WTC11 (cell line): ENCODE measurements at regions not wholly inside any gene's neighbourhood (a gene's known extent, or its start where the extent isn't known, plus 50 kb on each side); places are given as distances from the start of the nearest gene placed in this dataset.

Experiments
- ATAC-seq: fragments of 200-7000 bp; cut with Tn5 transposase; 2 replicates; pipeline ENCODE4 v1.10.0; 2021; ENCODE audit warnings: mild to moderate bottlenecking, moderate library complexity
- CTCF ChIA-PET: fragments of 300-600 bp; sonication (Branson Sonifier 250); formaldehyde crosslinking; loops from one replicate; lab custom pipeline; 2021; ENCODE audit warnings: antibody characterized with exemption; lab: Charles Lee
- POLR2A ChIA-PET: fragments of 350-600 bp; sonication (Branson Sonifier 250); formaldehyde crosslinking; loops from one replicate; lab custom pipeline; 2021; ENCODE audit warnings: antibody characterized with exemption; lab: Charles Lee
- DNase-seq: peaks from one replicate; pipeline ENCODE4 v3.0.0; 2021; ENCODE audit warnings: low spot score
- H3K27ac Mint-ChIP-seq: 2 replicates; pipeline ENCODE4 v1.8.0; 2021; ENCODE audit warnings: mixed read lengths
- H3K27me3 Mint-ChIP-seq: 2 replicates; pipeline ENCODE4 v1.8.0; 2021; ENCODE audit warnings: low read depth, mild to moderate bottlenecking, moderate library complexity, mixed read lengths
- H3K36me3 Mint-ChIP-seq: 2 replicates; pipeline ENCODE4 v1.8.0; 2021; ENCODE audit warnings: mixed read lengths
- H3K4me1 Mint-ChIP-seq: 2 replicates; pipeline ENCODE4 v1.8.0; 2022; ENCODE audit warnings: mixed read lengths
- H3K4me3 Mint-ChIP-seq: 2 replicates; pipeline ENCODE4 v1.8.0; 2021; ENCODE audit warnings: mild to moderate bottlenecking, moderate library complexity, mixed read lengths
- H3K9me3 Mint-ChIP-seq: 2 replicates; pipeline ENCODE4 v1.8.0; 2021; ENCODE audit warnings: mixed read lengths
- ETV6 ChIP-seq: sonication (generic); formaldehyde crosslinking; IDR thresholded peaks from 2 replicates; pipeline ENCODE4 v1.8.1; 2022; ENCODE audit warnings: mild to moderate bottlenecking, missing genetic modification reagents
- FOXP1 ChIP-seq: sonication (generic); formaldehyde crosslinking; IDR thresholded peaks from 2 replicates; pipeline ENCODE4 v1.8.0; 2022; ENCODE audit warnings: missing genetic modification reagents, mild to moderate bottlenecking, moderate library complexity, borderline replicate concordance
- GABPB1 ChIP-seq: sonication (generic); formaldehyde crosslinking; IDR thresholded peaks from 2 replicates; pipeline ENCODE4 v1.8.1; 2023; ENCODE audit warnings: mild to moderate bottlenecking, missing genetic modification reagents
- GRHL2 ChIP-seq: fragments of 250-450 bp; sonication (Bioruptor Pico); IDR thresholded peaks from 2 replicates; pipeline ENCODE4 v1.8.0; 2022; ENCODE audit warnings: mild to moderate bottlenecking, moderate library complexity; ENCODE audit not compliant: insufficient replicate concordance, severe bottlenecking
- GTF2I ChIP-seq: fragments of 250-450 bp; sonication (Bioruptor Pico); conservative IDR thresholded peaks from 2 replicates; pipeline ENCODE4 v1.4.0; 2021; ENCODE audit warnings: mild to moderate bottlenecking
- HMGA2 ChIP-seq: fragments of 250-450 bp; sonication (Bioruptor Pico); IDR thresholded peaks from 2 replicates; pipeline ENCODE4 v1.4.0; 2021; ENCODE audit warnings: mild to moderate bottlenecking, moderate library complexity
- MYBL2 ChIP-seq: sonication (generic); formaldehyde crosslinking; IDR thresholded peaks from 2 replicates; pipeline ENCODE4 v1.8.1; 2023; ENCODE audit warnings: mild to moderate bottlenecking, moderate library complexity, missing genetic modification reagents
- NR1H2 ChIP-seq: sonication (generic); formaldehyde crosslinking; IDR thresholded peaks from 2 replicates; pipeline ENCODE4 v1.9.0; 2021; ENCODE audit warnings: mild to moderate bottlenecking, moderate library complexity, missing genetic modification reagents
- SMAD3 ChIP-seq: sonication (generic); formaldehyde crosslinking; IDR thresholded peaks from 2 replicates; pipeline ENCODE4 v1.8.0; 2022; ENCODE audit warnings: missing genetic modification reagents, mild to moderate bottlenecking, borderline replicate concordance
- SOX15 ChIP-seq: fragments of 250-450 bp; sonication (Bioruptor Pico); IDR thresholded peaks from 2 replicates; pipeline ENCODE4 v1.9.0; 2021; ENCODE audit warnings: mild to moderate bottlenecking
- ZNF219 ChIP-seq: sonication (generic); formaldehyde crosslinking; IDR thresholded peaks from 2 replicates; pipeline ENCODE4 v1.8.0; 2023; ENCODE audit warnings: missing genetic modification reagents, mild to moderate bottlenecking, borderline replicate concordance
- ZNF263 ChIP-seq: sonication (generic); formaldehyde crosslinking; IDR thresholded peaks from 2 replicates; pipeline ENCODE4 v1.8.1; 2022; ENCODE audit warnings: low read depth, mild to moderate bottlenecking, moderate library complexity, missing genetic modification reagents
- ZNF396 ChIP-seq: fragments of 250-450 bp; sonication (Bioruptor Pico); IDR thresholded peaks from 2 replicates; pipeline ENCODE4 v1.8.0; 2021; ENCODE audit warnings: mild to moderate bottlenecking, moderate library complexity, borderline replicate concordance
- ZNF671 ChIP-seq: fragments of 250-450 bp; sonication (Bioruptor Pico); IDR thresholded peaks from 2 replicates; pipeline ENCODE4 v1.8.0; 2021; ENCODE audit warnings: mild to moderate bottlenecking
- TF ChIP-seq, protein P1 (sequence below): sonication (generic); formaldehyde crosslinking; IDR thresholded peaks from 2 replicates; pipeline ENCODE4 v1.8.0; 2022; ENCODE audit warnings: mild to moderate bottlenecking, missing genetic modification reagents
- TF ChIP-seq, protein P2 (sequence below): sonication (generic); formaldehyde crosslinking; IDR thresholded peaks from 2 replicates; pipeline ENCODE4 v1.8.1; 2022; ENCODE audit warnings: mild to moderate bottlenecking, missing genetic modification reagents, moderate library complexity, borderline replicate concordance
- TF ChIP-seq, protein P3 (sequence below): sonication (generic); formaldehyde crosslinking; IDR thresholded peaks from 2 replicates; pipeline ENCODE4 v1.8.0; 2023; ENCODE audit warnings: mild to moderate bottlenecking, missing genetic modification reagents
- TF ChIP-seq, protein P4 (sequence below): sonication (generic); formaldehyde crosslinking; IDR thresholded peaks from 2 replicates; pipeline ENCODE4 v1.8.0; 2022; ENCODE audit warnings: mild to moderate bottlenecking, missing genetic modification reagents
- TF ChIP-seq, protein P5 (sequence below): sonication (generic); formaldehyde crosslinking; IDR thresholded peaks from 2 replicates; pipeline ENCODE4 v1.8.1; 2022; ENCODE audit warnings: mild to moderate bottlenecking, moderate library complexity, missing genetic modification reagents
- TF ChIP-seq, protein P6 (sequence below): sonication (generic); formaldehyde crosslinking; IDR thresholded peaks from 2 replicates; pipeline ENCODE4 v1.8.0; 2022; ENCODE audit warnings: mild to moderate bottlenecking, missing genetic modification reagents
- TF ChIP-seq, protein P7 (sequence below): fragments of 250-450 bp; sonication (Bioruptor Pico); IDR thresholded peaks from 2 replicates; pipeline ENCODE4 v1.9.0; 2021; ENCODE audit warnings: moderate library complexity, mild to moderate bottlenecking, inconsistent platforms, borderline replicate concordance
- TF ChIP-seq, protein P8 (sequence below): sonication (generic); formaldehyde crosslinking; conservative IDR thresholded peaks from 2 replicates; pipeline ENCODE4 v1.8.1; 2022; ENCODE audit warnings: mild to moderate bottlenecking, missing genetic modification reagents
- TF ChIP-seq, protein P9 (sequence below): fragments of 200-600 bp; IDR thresholded peaks from 2 replicates; pipeline ENCODE4 v1.8.0; 2022; ENCODE audit warnings: antibody characterized with exemption

DNA sequence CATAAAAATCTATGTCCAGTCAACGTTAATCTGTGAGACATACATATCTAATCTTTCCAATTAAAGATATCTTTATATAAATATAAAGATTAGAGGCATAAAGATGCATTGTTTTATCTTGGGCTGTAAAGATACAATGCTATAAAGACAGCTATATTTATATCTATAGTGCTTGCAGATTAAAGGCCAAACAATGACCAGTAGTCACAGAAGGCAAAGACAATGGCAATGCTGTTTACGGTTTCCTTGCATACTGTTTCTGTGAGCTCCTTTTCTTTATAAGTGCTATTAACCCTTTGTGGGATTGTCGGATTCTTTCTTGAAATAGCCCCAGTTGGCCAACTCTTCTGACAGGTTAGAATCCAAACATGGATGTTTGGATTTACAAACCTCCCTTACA, 85.5 kb upstream of the SALL1 start (continued):
- TF ChIP-seq, protein P1, sequence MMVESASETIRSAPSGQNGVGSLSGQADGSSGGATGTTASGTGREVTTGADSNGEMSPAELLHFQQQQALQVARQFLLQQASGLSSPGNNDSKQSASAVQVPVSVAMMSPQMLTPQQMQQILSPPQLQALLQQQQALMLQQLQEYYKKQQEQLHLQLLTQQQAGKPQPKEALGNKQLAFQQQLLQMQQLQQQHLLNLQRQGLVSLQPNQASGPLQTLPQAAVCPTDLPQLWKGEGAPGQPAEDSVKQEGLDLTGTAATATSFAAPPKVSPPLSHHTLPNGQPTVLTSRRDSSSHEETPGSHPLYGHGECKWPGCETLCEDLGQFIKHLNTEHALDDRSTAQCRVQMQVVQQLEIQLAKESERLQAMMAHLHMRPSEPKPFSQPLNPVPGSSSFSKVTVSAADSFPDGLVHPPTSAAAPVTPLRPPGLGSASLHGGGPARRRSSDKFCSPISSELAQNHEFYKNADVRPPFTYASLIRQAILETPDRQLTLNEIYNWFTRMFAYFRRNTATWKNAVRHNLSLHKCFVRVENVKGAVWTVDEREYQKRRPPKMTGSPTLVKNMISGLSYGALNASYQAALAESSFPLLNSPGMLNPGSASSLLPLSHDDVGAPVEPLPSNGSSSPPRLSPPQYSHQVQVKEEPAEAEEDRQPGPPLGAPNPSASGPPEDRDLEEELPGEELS (CRISPR knock-in tag), result no peak
- no peak for TF ChIP-seq NR1H2 (CRISPR knock-in tag)
- TF ChIP-seq, protein P2, sequence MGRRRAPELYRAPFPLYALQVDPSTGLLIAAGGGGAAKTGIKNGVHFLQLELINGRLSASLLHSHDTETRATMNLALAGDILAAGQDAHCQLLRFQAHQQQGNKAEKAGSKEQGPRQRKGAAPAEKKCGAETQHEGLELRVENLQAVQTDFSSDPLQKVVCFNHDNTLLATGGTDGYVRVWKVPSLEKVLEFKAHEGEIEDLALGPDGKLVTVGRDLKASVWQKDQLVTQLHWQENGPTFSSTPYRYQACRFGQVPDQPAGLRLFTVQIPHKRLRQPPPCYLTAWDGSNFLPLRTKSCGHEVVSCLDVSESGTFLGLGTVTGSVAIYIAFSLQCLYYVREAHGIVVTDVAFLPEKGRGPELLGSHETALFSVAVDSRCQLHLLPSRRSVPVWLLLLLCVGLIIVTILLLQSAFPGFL (CRISPR knock-in tag), result no peak
- TF ChIP-seq, protein P3, sequence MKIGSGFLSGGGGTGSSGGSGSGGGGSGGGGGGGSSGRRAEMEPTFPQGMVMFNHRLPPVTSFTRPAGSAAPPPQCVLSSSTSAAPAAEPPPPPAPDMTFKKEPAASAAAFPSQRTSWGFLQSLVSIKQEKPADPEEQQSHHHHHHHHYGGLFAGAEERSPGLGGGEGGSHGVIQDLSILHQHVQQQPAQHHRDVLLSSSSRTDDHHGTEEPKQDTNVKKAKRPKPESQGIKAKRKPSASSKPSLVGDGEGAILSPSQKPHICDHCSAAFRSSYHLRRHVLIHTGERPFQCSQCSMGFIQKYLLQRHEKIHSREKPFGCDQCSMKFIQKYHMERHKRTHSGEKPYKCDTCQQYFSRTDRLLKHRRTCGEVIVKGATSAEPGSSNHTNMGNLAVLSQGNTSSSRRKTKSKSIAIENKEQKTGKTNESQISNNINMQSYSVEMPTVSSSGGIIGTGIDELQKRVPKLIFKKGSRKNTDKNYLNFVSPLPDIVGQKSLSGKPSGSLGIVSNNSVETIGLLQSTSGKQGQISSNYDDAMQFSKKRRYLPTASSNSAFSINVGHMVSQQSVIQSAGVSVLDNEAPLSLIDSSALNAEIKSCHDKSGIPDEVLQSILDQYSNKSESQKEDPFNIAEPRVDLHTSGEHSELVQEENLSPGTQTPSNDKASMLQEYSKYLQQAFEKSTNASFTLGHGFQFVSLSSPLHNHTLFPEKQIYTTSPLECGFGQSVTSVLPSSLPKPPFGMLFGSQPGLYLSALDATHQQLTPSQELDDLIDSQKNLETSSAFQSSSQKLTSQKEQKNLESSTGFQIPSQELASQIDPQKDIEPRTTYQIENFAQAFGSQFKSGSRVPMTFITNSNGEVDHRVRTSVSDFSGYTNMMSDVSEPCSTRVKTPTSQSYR (CRISPR knock-in tag), result no peak

DNA sequence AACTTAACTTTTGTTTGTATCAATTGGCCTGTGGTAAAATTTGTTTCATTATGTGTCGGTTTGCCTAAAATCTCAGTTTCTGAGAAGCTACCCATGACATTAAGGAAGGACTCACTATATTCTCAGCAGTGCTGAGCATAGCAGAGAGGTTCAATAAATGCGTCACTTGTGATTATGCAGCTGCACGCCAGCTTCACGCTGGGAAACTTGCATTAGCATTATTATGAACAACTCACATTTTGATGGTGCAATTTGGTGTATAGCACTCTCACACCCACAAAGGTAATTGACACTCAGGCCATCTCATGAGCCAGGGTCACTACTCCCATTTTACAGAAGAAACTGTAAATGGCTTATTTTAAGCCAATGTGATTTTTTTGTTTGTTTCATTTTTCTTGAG, 80.6 kb upstream of the SALL1 start:
- TF ChIP-seq, protein P4, sequence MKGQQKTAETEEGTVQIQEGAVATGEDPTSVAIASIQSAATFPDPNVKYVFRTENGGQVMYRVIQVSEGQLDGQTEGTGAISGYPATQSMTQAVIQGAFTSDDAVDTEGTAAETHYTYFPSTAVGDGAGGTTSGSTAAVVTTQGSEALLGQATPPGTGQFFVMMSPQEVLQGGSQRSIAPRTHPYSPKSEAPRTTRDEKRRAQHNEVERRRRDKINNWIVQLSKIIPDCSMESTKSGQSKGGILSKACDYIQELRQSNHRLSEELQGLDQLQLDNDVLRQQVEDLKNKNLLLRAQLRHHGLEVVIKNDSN, result no peak
- TF ChIP-seq ZNF671 (CRISPR knock-in tag), result no peak
- TF ChIP-seq SMAD3 (CRISPR knock-in tag), result no peak
- no peak for TF ChIP-seq SOX15 (CRISPR knock-in tag)
- no peak for TF ChIP-seq MYBL2 (CRISPR knock-in tag)
- no peak for TF ChIP-seq FOXP1 (CRISPR knock-in tag)
- TF ChIP-seq, protein P5, sequence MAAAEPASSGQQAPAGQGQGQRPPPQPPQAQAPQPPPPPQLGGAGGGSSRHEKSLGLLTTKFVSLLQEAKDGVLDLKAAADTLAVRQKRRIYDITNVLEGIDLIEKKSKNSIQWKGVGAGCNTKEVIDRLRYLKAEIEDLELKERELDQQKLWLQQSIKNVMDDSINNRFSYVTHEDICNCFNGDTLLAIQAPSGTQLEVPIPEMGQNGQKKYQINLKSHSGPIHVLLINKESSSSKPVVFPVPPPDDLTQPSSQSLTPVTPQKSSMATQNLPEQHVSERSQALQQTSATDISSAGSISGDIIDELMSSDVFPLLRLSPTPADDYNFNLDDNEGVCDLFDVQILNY (CRISPR knock-in tag), result no peak
- TF ChIP-seq, protein P6, sequence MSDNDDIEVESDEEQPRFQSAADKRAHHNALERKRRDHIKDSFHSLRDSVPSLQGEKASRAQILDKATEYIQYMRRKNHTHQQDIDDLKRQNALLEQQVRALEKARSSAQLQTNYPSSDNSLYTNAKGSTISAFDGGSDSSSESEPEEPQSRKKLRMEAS (CRISPR knock-in tag), result no peak
- TF ChIP-seq GRHL2 (CRISPR knock-in tag), result no peak
- TF ChIP-seq ZNF396, result no peak
- TF ChIP-seq ZNF219 (CRISPR knock-in tag), result no peak
- TF ChIP-seq, protein P7, sequence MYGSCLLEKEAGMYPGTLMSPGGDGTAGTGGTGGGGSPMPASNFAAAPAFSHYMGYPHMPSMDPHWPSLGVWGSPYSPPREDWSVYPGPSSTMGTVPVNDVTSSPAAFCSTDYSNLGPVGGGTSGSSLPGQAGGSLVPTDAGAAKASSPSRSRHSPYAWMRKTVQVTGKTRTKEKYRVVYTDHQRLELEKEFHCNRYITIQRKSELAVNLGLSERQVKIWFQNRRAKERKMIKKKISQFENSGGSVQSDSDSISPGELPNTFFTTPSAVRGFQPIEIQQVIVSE (CRISPR knock-in tag), result no peak
- no peak for TF ChIP-seq ZNF263 (CRISPR knock-in tag)
- no peak for TF ChIP-seq ETV6 (CRISPR knock-in tag)
- TF ChIP-seq, protein P8, sequence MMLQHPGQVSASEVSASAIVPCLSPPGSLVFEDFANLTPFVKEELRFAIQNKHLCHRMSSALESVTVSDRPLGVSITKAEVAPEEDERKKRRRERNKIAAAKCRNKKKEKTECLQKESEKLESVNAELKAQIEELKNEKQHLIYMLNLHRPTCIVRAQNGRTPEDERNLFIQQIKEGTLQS (CRISPR knock-in tag), result no peak
- TF ChIP-seq GTF2I (CRISPR knock-in tag), result no peak
- TF ChIP-seq HMGA2 (CRISPR knock-in tag), result no peak
- no peak for TF ChIP-seq GABPB1
- TF ChIP-seq, protein P9, sequence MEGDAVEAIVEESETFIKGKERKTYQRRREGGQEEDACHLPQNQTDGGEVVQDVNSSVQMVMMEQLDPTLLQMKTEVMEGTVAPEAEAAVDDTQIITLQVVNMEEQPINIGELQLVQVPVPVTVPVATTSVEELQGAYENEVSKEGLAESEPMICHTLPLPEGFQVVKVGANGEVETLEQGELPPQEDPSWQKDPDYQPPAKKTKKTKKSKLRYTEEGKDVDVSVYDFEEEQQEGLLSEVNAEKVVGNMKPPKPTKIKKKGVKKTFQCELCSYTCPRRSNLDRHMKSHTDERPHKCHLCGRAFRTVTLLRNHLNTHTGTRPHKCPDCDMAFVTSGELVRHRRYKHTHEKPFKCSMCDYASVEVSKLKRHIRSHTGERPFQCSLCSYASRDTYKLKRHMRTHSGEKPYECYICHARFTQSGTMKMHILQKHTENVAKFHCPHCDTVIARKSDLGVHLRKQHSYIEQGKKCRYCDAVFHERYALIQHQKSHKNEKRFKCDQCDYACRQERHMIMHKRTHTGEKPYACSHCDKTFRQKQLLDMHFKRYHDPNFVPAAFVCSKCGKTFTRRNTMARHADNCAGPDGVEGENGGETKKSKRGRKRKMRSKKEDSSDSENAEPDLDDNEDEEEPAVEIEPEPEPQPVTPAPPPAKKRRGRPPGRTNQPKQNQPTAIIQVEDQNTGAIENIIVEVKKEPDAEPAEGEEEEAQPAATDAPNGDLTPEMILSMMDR, result no peak
- H3K4me1 Mint-ChIP-seq, result peaks cover 24% of the 10 kb centered on the region
- H3K36me3 Mint-ChIP-seq, result no peaks in the 10 kb centered on the region
- DNase-seq (no peak), ATAC-seq (no peak)
- peaks cover 7% of the 10 kb centered on the region; the same call in 1 of the 2 replicates for H3K9me3 Mint-ChIP-seq
- no peak overlapping the region for H3K27ac Mint-ChIP-seq
- ChIA-PET CTCF (no interaction called here), POLR2A (no interaction called here)
- no peak overlapping the region for H3K4me3 Mint-ChIP-seq
- no peaks in the 10 kb centered on the region for H3K27me3 Mint-ChIP-seq
